ENCODE measurements at regions not wholly inside any gene's neighbourhood (a gene's known extent, or its start where the extent isn't known, plus 50 kb on each side); places are given as distances from the start of the nearest gene placed in this dataset.
A peak's percentile ranks its signal among the peaks of the same experiment; 100 is the strongest.

- intact Hi-C loops (cut with DNase I; ENCODE audit: low total_unique reads), result no loop called here
- no peak overlapping the region for H3K4me3 ChIP-seq (ENCODE audit: low read depth, poor library complexity, severe bottlenecking)
- DNase-seq (ENCODE audit: low spot score in 2 of 2), result peak in 1 of 2 donors; percentile 45
- TF ChIP-seq CTCF (IDR thresholded peaks at IDR 0.05) (no peak), POLR2A (IDR thresholded peaks at IDR 0.05) (no peak)
- 91 to 96% methylated on average over 5 of the region's 5 CpGs for WGBS, 2 donors
These were observed 185.7 kb downstream of the ACKR3 start for GRCh38 chr2:236755278-236755840.

DNA sequence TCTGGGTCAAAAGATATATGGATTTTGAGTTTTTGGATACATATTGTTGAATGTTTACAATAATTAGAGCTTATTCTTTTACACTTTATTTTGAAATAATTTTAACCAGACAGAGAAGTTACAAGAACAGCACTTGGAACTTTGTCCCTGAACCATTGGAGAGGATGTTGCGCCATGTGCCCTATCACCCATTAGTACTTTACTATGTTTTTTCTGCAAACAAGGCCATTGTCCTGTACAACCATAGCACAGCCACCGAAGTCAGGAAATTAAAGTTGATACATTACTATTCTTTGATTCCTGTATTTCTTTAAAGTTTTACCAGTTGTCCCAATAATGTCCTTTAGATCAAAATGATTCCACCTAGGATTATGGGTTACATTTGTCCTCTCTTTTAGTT, 188.8 kb downstream of the ACKR3 start:
- DNase-seq (ENCODE audit: low spot score in 2 of 2), result peak in 1 of 2 donors; percentile 10
- 90 to 93% methylated on average over 2 of the region's 2 CpGs for WGBS, 2 donors
- intact Hi-C loops (cut with DNase I; ENCODE audit: low total_unique reads), result no loop called here
- no peak overlapping the region for H3K4me3 ChIP-seq (ENCODE audit: low read depth, poor library complexity, severe bottlenecking)
- TF ChIP-seq POLR2A (IDR thresholded peaks at IDR 0.05) (no peak), CTCF (IDR thresholded peaks at IDR 0.05) (no peak)

DNA sequence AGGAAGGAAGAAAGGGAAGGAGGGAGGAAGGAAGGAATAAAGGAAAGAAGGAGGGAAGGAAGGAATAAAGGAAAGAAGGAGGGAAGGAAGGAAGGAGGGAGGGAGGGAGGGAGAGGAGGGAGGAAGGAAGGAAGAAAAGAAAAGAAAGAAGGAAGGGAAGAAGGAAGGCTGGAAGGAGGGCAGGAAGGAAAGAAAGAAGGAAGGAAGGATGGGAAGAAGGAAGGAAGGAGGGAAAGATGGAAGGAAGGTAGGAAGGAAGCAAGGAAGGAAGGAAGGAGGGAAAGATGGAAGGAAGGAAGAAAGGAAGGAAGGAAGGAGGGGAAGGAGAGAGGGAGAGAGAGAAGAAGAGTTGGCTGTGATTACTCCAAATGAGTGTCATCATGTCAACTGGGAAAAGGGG, 190.6 kb downstream of the ACKR3 start:
- TF ChIP-seq POLR2A (IDR thresholded peaks at IDR 0.05) (no peak), CTCF (IDR thresholded peaks at IDR 0.05) (no peak)

DNA sequence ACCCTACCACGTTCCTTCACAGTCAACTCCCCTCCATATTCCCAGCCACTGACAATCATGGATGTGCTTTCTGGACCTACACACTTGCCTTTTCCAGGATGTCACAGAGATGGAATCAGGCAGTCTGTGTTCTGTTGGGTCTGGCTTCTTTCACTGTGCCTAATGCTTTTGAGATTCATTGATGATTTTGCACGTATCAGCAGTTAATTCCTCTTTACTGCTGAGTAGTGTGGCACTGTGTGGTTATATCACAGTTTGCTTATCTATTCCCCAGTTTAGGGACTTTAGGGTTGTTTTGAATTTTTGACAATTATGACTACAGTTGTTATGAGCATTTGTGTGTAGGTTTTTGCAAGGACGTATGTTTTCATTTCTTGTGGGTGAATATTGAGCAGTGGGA, 191.7 kb downstream of the ACKR3 start:
- intact Hi-C loops (cut with DNase I; ENCODE audit: low total_unique reads), result no loop called here
- WGBS, 2 donors, result 94 to 97% methylated on average over 3 of the region's 3 CpGs
- H3K4me3 ChIP-seq (ENCODE audit: low read depth, poor library complexity, severe bottlenecking), result no peak overlapping the region
- peak in 1 of 2 donors; percentile 17 for DNase-seq (ENCODE audit: low spot score in 2 of 2)
- TF ChIP-seq CTCF (IDR thresholded peaks at IDR 0.05) (no peak), POLR2A (IDR thresholded peaks at IDR 0.05) (no peak)

More for the DNA sequence above, 190.6 kb downstream of the ACKR3 start:
- H3K4me3 ChIP-seq (ENCODE audit: low read depth, poor library complexity, severe bottlenecking), result no peak overlapping the region
- intact Hi-C loops (cut with DNase I; ENCODE audit: low total_unique reads), result no loop called here
- DNase-seq (ENCODE audit: low spot score in 2 of 2), result no peak

DNA sequence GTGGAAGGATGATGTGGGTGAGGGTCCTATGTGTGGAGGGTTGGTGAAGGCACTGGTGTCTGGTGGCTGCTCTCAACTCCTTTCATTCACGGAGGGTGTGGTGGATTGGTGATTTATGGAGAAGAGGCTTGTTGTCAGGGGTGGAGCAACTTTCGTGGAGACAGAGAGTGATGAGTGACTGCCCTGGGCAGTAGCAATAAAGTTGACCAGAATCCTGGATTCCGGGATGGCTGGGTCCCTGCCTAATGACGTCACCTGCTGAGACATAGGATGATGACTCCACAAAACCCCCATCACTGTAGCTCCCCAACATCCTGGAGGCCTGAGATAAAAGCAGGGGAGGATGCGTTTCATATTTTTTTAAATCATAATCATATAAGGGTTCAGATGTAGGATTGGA, 193.0 kb downstream of the ACKR3 start:
- intact Hi-C loops (cut with DNase I; ENCODE audit: low total_unique reads), result no loop called here
- 35 to 57% methylated on average over 5 of the region's 5 CpGs for WGBS, 2 donors
- peak in 1 of 2 donors; percentile 73 for DNase-seq (ENCODE audit: low spot score in 2 of 2)
- H3K4me3 ChIP-seq (ENCODE audit: low read depth, poor library complexity, severe bottlenecking), result no peak overlapping the region
- TF ChIP-seq CTCF (IDR thresholded peaks at IDR 0.05) (no peak), POLR2A (IDR thresholded peaks at IDR 0.05) (no peak)

- no peak overlapping the region for H3K4me3 ChIP-seq (ENCODE audit: low read depth, poor library complexity, severe bottlenecking)
- peak in 1 of 2 donors; percentile 72 for DNase-seq (ENCODE audit: low spot score in 2 of 2)
- WGBS, 2 donors, result 65 to 78% methylated on average over 6 of the region's 6 CpGs
- no peak for TF ChIP-seq POLR2A (IDR thresholded peaks at IDR 0.05)
- TF ChIP-seq CTCF (IDR thresholded peaks at IDR 0.05), result no peak
- intact Hi-C loops (cut with DNase I; ENCODE audit: low total_unique reads), result no loop called here
These were observed 194.2 kb downstream of the ACKR3 start for GRCh38 chr2:236763857-236764256.
